PC-9 (cell line): ENCODE measurements at regions not wholly inside any gene's neighbourhood (a gene's known extent, or its start where the extent isn't known, plus 50 kb on each side); places are given as distances from the start of the nearest gene placed in this dataset.

Source experiments
- CTCF ChIP-seq: fragments of 200-600 bp; sonication (generic); conservative IDR thresholded peaks from 2 replicates; pipeline ENCODE4 v1.6.1; 2017; ENCODE audit warnings: mixed run types, antibody characterized with exemption, mild to moderate bottlenecking, moderate library complexity
- EZH2 ChIP-seq: fragments of 200-600 bp; sonication (generic); IDR thresholded peaks from 2 replicates; pipeline ENCODE4 v1.8.0; 2017; ENCODE audit warnings: antibody characterized with exemption, low read depth

GRCh38 chr20:60704147-60704546 lies 547.9 kb upstream of the CDH4 start:
- TF ChIP-seq EZH2 (no peak), CTCF (no peak)
